Cardiac muscle cell (in vitro differentiated cells and primary cell): ENCODE measurements at regions not wholly inside any gene's neighbourhood (a gene's known extent, or its start where the extent isn't known, plus 50 kb on each side); places are given as distances from the start of the nearest gene placed in this dataset.
"Not testable (repeated sequence)": the region's sequence is repeated elsewhere in the genome, so short reads cannot be mapped to it uniquely, and the experiment has no call there.

Source experiments
- DNase-seq, 2 donors: peaks; one replicate each; pipeline versions ENCODE4 v3.0.0 to v3.0.0-alpha.2; 2010 to 2017; ENCODE audit warnings: low read depth in 1 of 2, low spot score in 1 of 2
- H3K27ac ChIP-seq: fragments of 200-600 bp; sonication (generic); 2 replicates; pipeline ENCODE4 v1.5.1; 2016
- H3K27me3 ChIP-seq: fragments of 200-600 bp; sonication (generic); 2 replicates; pipeline ENCODE4 v1.6.0; 2016; ENCODE audit warnings: control low read depth
- H3K36me3 ChIP-seq: fragments of 200-600 bp; sonication (generic); 2 replicates; pipeline ENCODE4 v1.5.1; 2016; ENCODE audit warnings: control low read depth
- H3K4me1 ChIP-seq: fragments of 200-600 bp; sonication (generic); 2 replicates; pipeline ENCODE4 v1.8.1; 2017; ENCODE audit warnings: low read depth, mild to moderate bottlenecking, mixed run types
- H3K4me3 ChIP-seq: fragments of 200-600 bp; sonication (generic); 2 replicates; pipeline ENCODE4 v1.5.1; 2016; ENCODE audit warnings: mild to moderate bottlenecking
- H3K9me3 ChIP-seq: fragments of 200-600 bp; sonication (generic); 2 replicates; pipeline ENCODE4 v1.5.1; 2017; ENCODE audit warnings: low read depth, mild to moderate bottlenecking, control low read depth
- CTCF ChIP-seq: IDR thresholded peaks from 2 replicates; pipeline ENCODE4 v1.5.1; 2012; ENCODE audit warnings: low read depth, mild to moderate bottlenecking, low read length

- Histone ChIP-seq H3K4me3 (no peak overlapping the region), H3K4me1 (no peaks in the 10 kb centered on the region), H3K36me3 (no peaks in the 10 kb centered on the region), H3K27ac (no peak overlapping the region), H3K9me3 (no peaks in the 10 kb centered on the region), H3K27me3 (no peaks in the 10 kb centered on the region)
- TF ChIP-seq CTCF = no peak
- DNase-seq = no peak
Measured at GRCh38 chr10:6811153-6811552, 231.1 kb upstream of the PRKCQ start.

GRCh38 chr10:6803427-6803783 is 223.3 kb upstream of the PRKCQ start:
- H3K9me3 ChIP-seq = no peaks in the 10 kb centered on the region
- H3K4me3 ChIP-seq = no peak overlapping the region
- no peaks in the 10 kb centered on the region for H3K36me3 ChIP-seq
- no peak for TF ChIP-seq CTCF
- H3K27me3 ChIP-seq = no peaks in the 10 kb centered on the region
- DNase-seq = no peak
- H3K4me1 ChIP-seq = no peaks in the 10 kb centered on the region
- no peak overlapping the region for H3K27ac ChIP-seq

- TF ChIP-seq CTCF = no peak
- Histone ChIP-seq H3K27me3 (no peaks in the 10 kb centered on the region), H3K4me3 (no peak overlapping the region), H3K27ac (no peak overlapping the region), H3K4me1 (no peaks in the 10 kb centered on the region), H3K9me3 (no peaks in the 10 kb centered on the region), H3K36me3 (no peaks in the 10 kb centered on the region)
- DNase-seq = no peak
Measured at GRCh38 chr10:6802759-6803426, 222.8 kb upstream of the PRKCQ start.

GRCh38 chr10:6796231-6796630 is 216.2 kb upstream of the PRKCQ start:
- Histone ChIP-seq H3K27ac (no peak overlapping the region), H3K36me3 (no peaks in the 10 kb centered on the region), H3K4me3 (no peak overlapping the region), H3K9me3 (no peaks in the 10 kb centered on the region), H3K4me1 (peaks cover 10% of the 10 kb centered on the region), H3K27me3 (peaks cover 5% of the 10 kb centered on the region)
- TF ChIP-seq CTCF = no peak
- DNase-seq = no peak

GRCh38 chr10:6795541-6795940 is 215.5 kb upstream of the PRKCQ start:
- Histone ChIP-seq H3K27ac (no peak overlapping the region), H3K27me3 (peaks cover 7% of the 10 kb centered on the region), H3K36me3 (no peaks in the 10 kb centered on the region), H3K4me1 (peaks cover 10% of the 10 kb centered on the region), H3K9me3 (no peaks in the 10 kb centered on the region), H3K4me3 (no peak overlapping the region)
- no peak for DNase-seq
- no peak for TF ChIP-seq CTCF

- not testable (repeated sequence) for H3K4me3 ChIP-seq, H3K27ac ChIP-seq, H3K36me3 ChIP-seq, H3K9me3 ChIP-seq, H3K27me3 ChIP-seq
- peaks cover 10% of the 10 kb centered on the region for H3K4me1 ChIP-seq
- peak in 1 of 2 donors; percentile 60 for DNase-seq
Measured at GRCh38 chr10:6794841-6795240, 214.8 kb upstream of the PRKCQ start.
